Trophoblast cell (in vitro differentiated cells and primary cell): ENCODE measurements at regions not wholly inside any gene's neighbourhood (a gene's known extent, or its start where the extent isn't known, plus 50 kb on each side); places are given as distances from the start of the nearest gene placed in this dataset.
"Not testable (repeated sequence)": the region's sequence is repeated elsewhere in the genome, so short reads cannot be mapped to it uniquely, and the experiment has no call there.

Experiments used
- DNase-seq, 2 donors: peaks; one replicate each; pipeline ENCODE4 v3.0.0-alpha.2; 2016
- H2AFZ ChIP-seq: 2 replicates; pipeline ENCODE4 v1.6.1; 2013; ENCODE audit warnings: low read length, moderate library complexity, mild to moderate bottlenecking; ENCODE audit not compliant: insufficient read depth, poor library complexity
- H2AK5ac ChIP-seq: 2 replicates; pipeline ENCODE4 v1.6.1; 2013; ENCODE audit warnings: mild to moderate bottlenecking, low read length
- H2BK120ac ChIP-seq: 2 replicates; pipeline ENCODE4 v1.6.1; 2013; ENCODE audit warnings: low read length, mild to moderate bottlenecking, moderate library complexity; ENCODE audit not compliant: insufficient read depth, poor library complexity
- H2BK12ac ChIP-seq: 2 replicates; pipeline ENCODE4 v1.6.1; 2013; ENCODE audit warnings: mild to moderate bottlenecking, low read length, moderate library complexity
- H2BK5ac ChIP-seq: 2 replicates; pipeline ENCODE4 v1.6.1; 2013; ENCODE audit warnings: low read length, low read depth, moderate library complexity, mild to moderate bottlenecking; ENCODE audit not compliant: poor library complexity
- H3K14ac ChIP-seq: 2 replicates; pipeline ENCODE4 v1.6.1; 2013; ENCODE audit warnings: mild to moderate bottlenecking, low read length
- H3K18ac ChIP-seq: 2 replicates; pipeline ENCODE4 v1.6.1; 2013; ENCODE audit warnings: mild to moderate bottlenecking, low read length
- H3K23ac ChIP-seq: 2 replicates; pipeline ENCODE4 v1.6.1; 2013; ENCODE audit warnings: low read length
- H3K27ac ChIP-seq: 2 replicates; pipeline ENCODE4 v1.5.1; 2013; ENCODE audit warnings: low read depth, mild to moderate bottlenecking, inconsistent platforms, low read length, moderate library complexity
- H3K27me3 ChIP-seq: 2 replicates; pipeline ENCODE4 v1.6.1; 2013; ENCODE audit warnings: inconsistent platforms, mild to moderate bottlenecking, low read length, moderate library complexity; ENCODE audit not compliant: insufficient read depth
- H3K36me3 ChIP-seq, 2 experiments: 1 replicate in 1 of 2; 2 replicates in 1 of 2; pipeline ENCODE4 v1.6.1; 2013; ENCODE audit warnings: low read length in 2 of 2, mild to moderate bottlenecking in 2 of 2, moderate library complexity in 1 of 2; ENCODE audit not compliant: insufficient read depth in 2 of 2, control insufficient read depth in 1 of 2
- H3K4ac ChIP-seq: 2 replicates; pipeline ENCODE4 v1.6.1; 2013; ENCODE audit warnings: low read depth, mild to moderate bottlenecking, low read length, moderate library complexity
- H3K4me1 ChIP-seq, 2 experiments: 1 replicate in 1 of 2; 2 replicates in 1 of 2; pipeline ENCODE4 v1.6.1; 2013; ENCODE audit warnings: low read length in 2 of 2, mild to moderate bottlenecking in 2 of 2, moderate library complexity in 1 of 2; ENCODE audit not compliant: insufficient read depth in 2 of 2, control insufficient read depth in 1 of 2
- H3K4me2 ChIP-seq: 2 replicates; pipeline ENCODE4 v1.6.1; 2013; ENCODE audit warnings: inconsistent platforms, mild to moderate bottlenecking, low read length, moderate library complexity
- H3K4me3 ChIP-seq: 2 replicates; pipeline ENCODE4 v1.5.1; 2013; ENCODE audit warnings: mild to moderate bottlenecking, low read depth, low read length, inconsistent platforms
- H3K79me1 ChIP-seq: one replicate; pipeline ENCODE4 v1.6.1; 2013; ENCODE audit warnings: low read length
- H3K79me2 ChIP-seq: 2 replicates; pipeline ENCODE4 v1.6.1; 2013; ENCODE audit warnings: low read length, mild to moderate bottlenecking; ENCODE audit not compliant: control insufficient read depth, insufficient read depth, poor library complexity
- H3K9ac ChIP-seq: 2 replicates; pipeline ENCODE4 v1.6.1; 2013; ENCODE audit warnings: mild to moderate bottlenecking, low read length
- H3K9me3 ChIP-seq: 2 replicates; pipeline ENCODE4 v1.6.1; 2013; ENCODE audit warnings: low read depth, mild to moderate bottlenecking, control low read depth, inconsistent platforms, low read length; ENCODE audit not compliant: insufficient read depth
- H4K12ac ChIP-seq: 2 replicates; pipeline ENCODE4 v1.6.1; 2013; ENCODE audit warnings: low read depth, mild to moderate bottlenecking, low read length, moderate library complexity
- H4K8ac ChIP-seq: 2 replicates; pipeline ENCODE4 v1.6.1; 2013; ENCODE audit warnings: low read depth, mild to moderate bottlenecking, low read length, moderate library complexity
- H4K91ac ChIP-seq: one replicate; pipeline ENCODE4 v1.6.1; 2013; ENCODE audit warnings: low read depth, mild to moderate bottlenecking, low read length, moderate library complexity
- WGBS: extraction: QIAGEN DNeasy Blood & Tissue Kit; methylation state at CpG from one replicate; pipeline ENCODE4 v1.1.7; 2013; ENCODE audit warnings: missing lambda C conversion rate; ENCODE audit not compliant: insufficient read length, insufficient coverage; ENCODE audit errors: extremely low coverage; 5-methylcytosine and 5-hydroxymethylcytosine counted together

- Histone ChIP-seq H3K23ac (no peak overlapping the region), H3K4ac (no peak overlapping the region), H3K79me1 (no peaks in the 10 kb centered on the region), H3K9ac (no peak overlapping the region), H2BK5ac (no peak overlapping the region), H3K79me2 (no peaks in the 10 kb centered on the region), H2BK120ac (no peak overlapping the region), H3K27me3 (no peaks in the 10 kb centered on the region), H3K18ac (no peak overlapping the region), H3K4me1 (no peaks in the 10 kb centered on the region), H2AK5ac (no peak overlapping the region), H3K27ac (no peak overlapping the region), H4K8ac (no peak overlapping the region), H4K12ac (no peak overlapping the region), H3K36me3 (no peaks in the 10 kb centered on the region), H3K9me3 (no peaks in the 10 kb centered on the region), H3K4me2 (no peak overlapping the region), H4K91ac (no peak overlapping the region), H3K14ac (no peak overlapping the region), H3K4me3 (no peak overlapping the region), H2AFZ (no peak overlapping the region), H2BK12ac (no peak overlapping the region)
- DNase-seq, result no peak
- no CpG with 5 or more reads among the region's 7 CpGs for whole genome bisulfite sequencing
Observed at GRCh38 chr2:133675-134593, 87.6 kb upstream of the FAM110C start.

GRCh38 chr2:126769-127168 lies 80.5 kb upstream of the FAM110C start:
- not testable (repeated sequence) for H4K12ac ChIP-seq, H3K4me2 ChIP-seq, H2BK5ac ChIP-seq, H3K27ac ChIP-seq, H2AFZ ChIP-seq, H3K4me3 ChIP-seq, H2BK120ac ChIP-seq, H4K91ac ChIP-seq, H3K9me3 ChIP-seq, H3K23ac ChIP-seq, H3K14ac ChIP-seq, H3K27me3 ChIP-seq, H3K4me1 ChIP-seq, H3K36me3 ChIP-seq, H4K8ac ChIP-seq, H3K4ac ChIP-seq, H3K18ac ChIP-seq, H3K9ac ChIP-seq, H3K79me1 ChIP-seq, H3K79me2 ChIP-seq, H2AK5ac ChIP-seq, H2BK12ac ChIP-seq, DNase-seq
- no CpG with 5 or more reads among the region's 31 CpGs for WGBS

- H2BK120ac ChIP-seq, result no peak overlapping the region
- WGBS, result no CpG with 5 or more reads among the region's 3 CpGs
Observed at GRCh38 chr2:124241-124880, 78.1 kb upstream of the FAM110C start.

GRCh38 chr2:116953-117352 lies 70.6 kb upstream of the FAM110C start:
- H3K4me3 ChIP-seq, result no peak overlapping the region
- no peak overlapping the region for H2AK5ac ChIP-seq
- H4K12ac ChIP-seq, result no peak overlapping the region
- no peak overlapping the region for H3K18ac ChIP-seq
- H3K4me2 ChIP-seq, result no peak overlapping the region
- H4K91ac ChIP-seq, result no peak overlapping the region
- no peak overlapping the region for H3K9ac ChIP-seq
- H4K8ac ChIP-seq, result no peak overlapping the region
- H3K4ac ChIP-seq, result no peak overlapping the region
- no peaks in the 10 kb centered on the region for H3K27me3 ChIP-seq
- no CpG with 5 or more reads among the region's 2 CpGs for WGBS
- peaks cover 2 to 5% of the 10 kb centered on the region in 2 experiments for H3K4me1 ChIP-seq
- no peak overlapping the region for H2AFZ ChIP-seq
- H2BK5ac ChIP-seq, result no peak overlapping the region
- H3K9me3 ChIP-seq, result no peaks in the 10 kb centered on the region
- no peak overlapping the region for H2BK12ac ChIP-seq
- H3K36me3 ChIP-seq, result no peaks in the 10 kb centered on the region
- no peak overlapping the region for H3K14ac ChIP-seq
- no peaks in the 10 kb centered on the region for H3K79me1 ChIP-seq
- H2BK120ac ChIP-seq, result no peak overlapping the region
- H3K79me2 ChIP-seq, result no peaks in the 10 kb centered on the region
- DNase-seq, result no peak
- no peak overlapping the region for H3K23ac ChIP-seq
- no peak overlapping the region for H3K27ac ChIP-seq

More at GRCh38 chr2:124241-124880, 78.1 kb upstream of the FAM110C start:
- no peak overlapping the region for H4K91ac ChIP-seq
- H2AK5ac ChIP-seq, result no peak overlapping the region
- no peak overlapping the region for H3K18ac ChIP-seq
- no peaks in the 10 kb centered on the region for H3K27me3 ChIP-seq
- H3K79me2 ChIP-seq, result no peaks in the 10 kb centered on the region
- H3K14ac ChIP-seq, result no peak overlapping the region
- no peak overlapping the region for H3K9ac ChIP-seq
- H4K12ac ChIP-seq, result no peak overlapping the region
- DNase-seq, result no peak
- H3K4me3 ChIP-seq, result no peak overlapping the region
- no peak overlapping the region for H2BK5ac ChIP-seq
- no peaks in the 10 kb centered on the region for H3K4me1 ChIP-seq
- no peaks in the 10 kb centered on the region for H3K79me1 ChIP-seq
- H3K9me3 ChIP-seq, result no peaks in the 10 kb centered on the region
- H3K4ac ChIP-seq, result no peak overlapping the region
- no peak overlapping the region for H3K23ac ChIP-seq
- H4K8ac ChIP-seq, result no peak overlapping the region
- H3K4me2 ChIP-seq, result no peak overlapping the region
- no peak overlapping the region for H2AFZ ChIP-seq
- H2BK12ac ChIP-seq, result no peak overlapping the region
- H3K27ac ChIP-seq, result no peak overlapping the region
- H3K36me3 ChIP-seq, result no peaks in the 10 kb centered on the region
